ENCODE measurements at regions not wholly inside any gene's neighbourhood (a gene's known extent, or its start where the extent isn't known, plus 50 kb on each side); places are given as distances from the start of the nearest gene placed in this dataset.

DNA sequence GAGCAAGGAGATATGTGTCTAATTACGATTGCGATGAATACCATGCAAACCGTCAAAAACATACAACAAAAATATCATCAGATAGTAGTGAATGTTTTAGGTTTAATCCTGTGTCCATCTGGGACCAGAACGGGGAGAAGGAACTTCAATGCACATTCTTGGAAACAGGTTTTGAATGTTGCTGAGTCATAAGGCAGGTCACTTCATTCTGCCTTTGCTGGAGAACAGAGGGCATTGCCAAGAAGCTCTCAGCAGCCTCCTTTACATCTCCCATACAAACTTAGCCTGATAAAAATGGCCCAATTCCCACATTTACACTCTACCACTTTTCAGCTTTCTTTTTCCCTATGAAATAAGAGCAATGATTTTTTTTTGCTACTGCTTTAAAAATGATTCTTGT is 78.0 kb upstream of the KCNJ6 start:
- Histone ChIP-seq H3K9me2 (ENCODE audit: low read depth, low read length) (no peaks in the 10 kb centered on the region), H3K79me2 (ENCODE audit: insufficient read depth, low read length) (no peaks in the 10 kb centered on the region), H3K9ac (ENCODE audit: low read length) (no peak overlapping the region), H3K36me3 (ENCODE audit: insufficient read depth, low read length) (no peaks in the 10 kb centered on the region), H3K9me3 (ENCODE audit: low read length) (no peaks in the 10 kb centered on the region), H4K20me1 (ENCODE audit: insufficient read depth, low read length) (no peaks in the 10 kb centered on the region), H3K4me2 (ENCODE audit: low read length) (no peak overlapping the region), H3F3A (ENCODE audit: insufficient read depth, low read length) (no peaks in the 10 kb centered on the region), H3K27ac (ENCODE audit: low read depth, low read length, poor library complexity, severe bottlenecking) (no peak overlapping the region), H3K27me3 (ENCODE audit: insufficient read depth, low read length) (no peaks in the 10 kb centered on the region), H2AFZ (ENCODE audit: low read length) (no peak overlapping the region), H3K4me1 (ENCODE audit: insufficient read depth, low read length, severe bottlenecking) (no peaks in the 10 kb centered on the region), H3K4me3 (ENCODE audit: low read depth, low read length, poor library complexity, severe bottlenecking) (no peak overlapping the region)
- TF ChIP-seq, protein P1, sequence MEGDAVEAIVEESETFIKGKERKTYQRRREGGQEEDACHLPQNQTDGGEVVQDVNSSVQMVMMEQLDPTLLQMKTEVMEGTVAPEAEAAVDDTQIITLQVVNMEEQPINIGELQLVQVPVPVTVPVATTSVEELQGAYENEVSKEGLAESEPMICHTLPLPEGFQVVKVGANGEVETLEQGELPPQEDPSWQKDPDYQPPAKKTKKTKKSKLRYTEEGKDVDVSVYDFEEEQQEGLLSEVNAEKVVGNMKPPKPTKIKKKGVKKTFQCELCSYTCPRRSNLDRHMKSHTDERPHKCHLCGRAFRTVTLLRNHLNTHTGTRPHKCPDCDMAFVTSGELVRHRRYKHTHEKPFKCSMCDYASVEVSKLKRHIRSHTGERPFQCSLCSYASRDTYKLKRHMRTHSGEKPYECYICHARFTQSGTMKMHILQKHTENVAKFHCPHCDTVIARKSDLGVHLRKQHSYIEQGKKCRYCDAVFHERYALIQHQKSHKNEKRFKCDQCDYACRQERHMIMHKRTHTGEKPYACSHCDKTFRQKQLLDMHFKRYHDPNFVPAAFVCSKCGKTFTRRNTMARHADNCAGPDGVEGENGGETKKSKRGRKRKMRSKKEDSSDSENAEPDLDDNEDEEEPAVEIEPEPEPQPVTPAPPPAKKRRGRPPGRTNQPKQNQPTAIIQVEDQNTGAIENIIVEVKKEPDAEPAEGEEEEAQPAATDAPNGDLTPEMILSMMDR (IDR thresholded peaks at IDR 0.05; ENCODE audit: low read length) = no peak
- no peak for TF ChIP-seq EZH2 (IDR thresholded peaks at IDR 0.05; ENCODE audit: borderline replicate concordance, low read length)

DNA sequence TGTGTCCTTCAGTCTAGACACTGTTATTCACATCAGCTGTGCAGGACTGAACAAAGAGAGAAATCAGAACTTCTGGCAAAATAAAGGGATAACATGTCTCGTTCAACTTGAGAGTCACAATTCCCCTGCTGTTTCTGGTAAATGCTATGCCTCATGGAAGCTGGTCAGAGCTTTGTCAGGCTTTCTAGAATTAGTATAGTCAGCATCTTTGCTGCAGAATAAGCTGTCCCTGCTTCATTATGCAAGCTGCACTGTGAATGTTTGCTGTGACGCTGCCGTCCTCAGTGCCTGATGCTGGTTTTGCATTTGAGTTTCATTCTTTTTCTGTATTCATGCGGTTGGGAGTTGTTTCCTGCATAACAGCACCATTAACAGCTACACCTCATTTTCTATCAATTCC is 96.4 kb upstream of the KCNJ6 start:
- Histone ChIP-seq H3K4me2 (ENCODE audit: low read length) (no peak overlapping the region), H3K9ac (ENCODE audit: low read length) (no peak overlapping the region), H2AFZ (ENCODE audit: low read length) (no peak overlapping the region), H4K20me1 (ENCODE audit: insufficient read depth, low read length) (no peaks in the 10 kb centered on the region), H3F3A (ENCODE audit: insufficient read depth, low read length) (no peaks in the 10 kb centered on the region), H3K79me2 (ENCODE audit: insufficient read depth, low read length) (no peaks in the 10 kb centered on the region), H3K4me3 (ENCODE audit: low read depth, low read length, poor library complexity, severe bottlenecking) (no peak overlapping the region), H3K27ac (ENCODE audit: low read depth, low read length, poor library complexity, severe bottlenecking) (no peak overlapping the region), H3K27me3 (ENCODE audit: insufficient read depth, low read length) (no peaks in the 10 kb centered on the region), H3K9me3 (ENCODE audit: low read length) (no peaks in the 10 kb centered on the region), H3K9me2 (ENCODE audit: low read depth, low read length) (no peaks in the 10 kb centered on the region), H3K36me3 (ENCODE audit: insufficient read depth, low read length) (no peaks in the 10 kb centered on the region), H3K4me1 (ENCODE audit: insufficient read depth, low read length, severe bottlenecking) (no peaks in the 10 kb centered on the region)
- TF ChIP-seq, protein P1 (IDR thresholded peaks at IDR 0.05; ENCODE audit: low read length) = no peak
- TF ChIP-seq EZH2 (IDR thresholded peaks at IDR 0.05; ENCODE audit: borderline replicate concordance, low read length) = no peak

DNA sequence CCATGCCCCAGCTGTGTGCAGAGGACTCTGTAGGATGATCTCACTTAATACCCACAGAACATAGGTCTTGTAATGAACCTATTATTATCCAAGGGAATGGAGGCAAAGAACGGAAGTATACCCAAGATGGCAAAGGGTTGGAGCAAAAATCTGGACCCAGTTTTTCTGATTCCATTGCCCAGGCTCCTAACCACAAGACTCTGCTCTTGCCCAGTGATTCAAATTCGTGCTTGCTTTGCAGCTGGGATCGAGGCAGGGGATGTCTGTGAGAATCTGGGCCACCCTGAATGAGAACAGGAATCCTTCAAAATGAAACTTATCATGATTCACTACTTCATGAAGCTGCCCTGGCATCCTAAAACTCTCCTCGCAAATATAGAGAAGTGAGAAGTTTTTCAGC is 97.5 kb upstream of the KCNJ6 start:
- Histone ChIP-seq H2AFZ (ENCODE audit: low read length) (no peak overlapping the region), H3K4me1 (ENCODE audit: insufficient read depth, low read length, severe bottlenecking) (no peaks in the 10 kb centered on the region), H4K20me1 (ENCODE audit: insufficient read depth, low read length) (no peaks in the 10 kb centered on the region), H3K36me3 (ENCODE audit: insufficient read depth, low read length) (no peaks in the 10 kb centered on the region), H3K4me2 (ENCODE audit: low read length) (no peak overlapping the region), H3K4me3 (ENCODE audit: low read depth, low read length, poor library complexity, severe bottlenecking) (no peak overlapping the region), H3F3A (ENCODE audit: insufficient read depth, low read length) (no peaks in the 10 kb centered on the region), H3K27me3 (ENCODE audit: insufficient read depth, low read length) (no peaks in the 10 kb centered on the region), H3K27ac (ENCODE audit: low read depth, low read length, poor library complexity, severe bottlenecking) (no peak overlapping the region), H3K9ac (ENCODE audit: low read length) (no peak overlapping the region), H3K9me2 (ENCODE audit: low read depth, low read length) (no peaks in the 10 kb centered on the region), H3K9me3 (ENCODE audit: low read length) (no peaks in the 10 kb centered on the region), H3K79me2 (ENCODE audit: insufficient read depth, low read length) (no peaks in the 10 kb centered on the region)
- no peak for TF ChIP-seq EZH2 (IDR thresholded peaks at IDR 0.05; ENCODE audit: borderline replicate concordance, low read length)
- TF ChIP-seq, protein P1 (IDR thresholded peaks at IDR 0.05; ENCODE audit: low read length) = no peak

All from OCI-LY1 (cell line).